Mucosa of gallbladder (tissue), 1 donor: ENCODE measurements at regions not wholly inside any gene's neighbourhood (a gene's known extent, or its start where the extent isn't known, plus 50 kb on each side); places are given as distances from the start of the nearest gene placed in this dataset.

Source experiments
- DNase-seq: peaks from one replicate; pipeline ENCODE4 v3.0.0-alpha.2; 2020; ENCODE audit warnings: low spot score
- donor health status: DM: no; HTN: no; CAD: no.

DNA sequence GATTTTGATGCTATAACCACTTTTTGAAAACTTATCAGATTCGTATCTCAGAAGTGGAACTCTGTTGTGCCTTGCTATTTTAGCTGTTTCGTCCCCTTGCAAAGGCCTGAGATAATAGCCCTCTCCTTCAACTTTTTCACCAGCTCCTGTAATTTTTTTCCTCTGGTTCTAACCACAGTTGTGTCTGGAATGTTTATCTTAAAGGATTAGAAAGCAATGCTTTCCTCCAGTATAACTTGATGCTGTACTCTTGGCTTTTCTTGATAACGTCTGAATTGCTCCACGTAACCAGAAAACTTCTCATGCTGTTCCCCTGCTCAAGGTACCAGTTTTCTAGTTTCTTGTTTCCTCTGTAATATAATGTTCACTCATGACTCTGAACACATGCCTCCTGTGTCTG is 209.4 kb downstream of the DTWD2 start:
- no peak for DNase-seq

DNA sequence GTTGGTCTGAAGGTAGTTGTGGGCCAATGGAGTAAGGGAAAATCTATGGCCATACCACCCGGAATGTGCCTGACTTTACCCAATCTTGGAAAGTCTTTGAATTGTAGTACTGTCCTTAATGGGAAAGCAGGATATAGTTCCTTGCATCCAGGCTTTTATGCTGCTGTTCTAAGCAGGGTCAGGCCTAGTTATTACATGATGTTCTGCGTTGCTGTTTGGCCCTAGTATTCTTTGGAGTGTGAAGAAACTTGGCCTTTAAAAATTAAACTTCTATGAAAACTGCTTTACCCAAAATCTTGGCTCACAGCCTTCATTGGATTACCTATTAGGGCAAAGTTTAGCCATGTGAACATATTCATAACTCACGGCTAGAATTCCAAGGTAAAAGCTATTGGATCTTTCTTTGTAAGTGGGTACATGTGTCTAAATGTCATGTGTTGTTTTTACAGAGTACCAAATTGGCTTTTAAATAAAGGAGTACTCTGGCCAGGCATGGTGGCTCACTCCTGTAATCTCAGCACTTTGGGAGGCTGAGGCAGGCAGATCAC is 211.1 kb downstream of the DTWD2 start:
- peak; percentile 27 for DNase-seq

DNA sequence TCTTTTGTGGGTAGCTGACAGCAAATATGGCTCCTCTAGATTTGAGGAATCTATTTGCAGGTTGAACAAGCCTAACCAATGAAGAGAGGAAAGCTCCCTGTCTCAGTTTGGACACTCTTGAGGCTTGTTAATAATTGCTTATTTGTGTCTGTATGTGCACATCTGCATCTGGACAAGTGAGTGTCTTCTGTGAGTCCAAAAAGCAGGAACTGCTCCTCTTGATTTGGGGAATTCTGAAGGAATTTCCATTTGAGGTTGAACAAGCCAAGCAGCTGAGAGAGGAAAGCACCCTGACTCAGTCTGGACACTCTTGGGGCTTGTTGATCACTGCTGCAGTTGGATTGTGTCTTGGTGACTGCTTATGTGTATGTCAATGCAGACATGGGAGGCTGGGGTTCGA is 211.6 kb downstream of the DTWD2 start:
- DNase-seq, result no peak

DNA sequence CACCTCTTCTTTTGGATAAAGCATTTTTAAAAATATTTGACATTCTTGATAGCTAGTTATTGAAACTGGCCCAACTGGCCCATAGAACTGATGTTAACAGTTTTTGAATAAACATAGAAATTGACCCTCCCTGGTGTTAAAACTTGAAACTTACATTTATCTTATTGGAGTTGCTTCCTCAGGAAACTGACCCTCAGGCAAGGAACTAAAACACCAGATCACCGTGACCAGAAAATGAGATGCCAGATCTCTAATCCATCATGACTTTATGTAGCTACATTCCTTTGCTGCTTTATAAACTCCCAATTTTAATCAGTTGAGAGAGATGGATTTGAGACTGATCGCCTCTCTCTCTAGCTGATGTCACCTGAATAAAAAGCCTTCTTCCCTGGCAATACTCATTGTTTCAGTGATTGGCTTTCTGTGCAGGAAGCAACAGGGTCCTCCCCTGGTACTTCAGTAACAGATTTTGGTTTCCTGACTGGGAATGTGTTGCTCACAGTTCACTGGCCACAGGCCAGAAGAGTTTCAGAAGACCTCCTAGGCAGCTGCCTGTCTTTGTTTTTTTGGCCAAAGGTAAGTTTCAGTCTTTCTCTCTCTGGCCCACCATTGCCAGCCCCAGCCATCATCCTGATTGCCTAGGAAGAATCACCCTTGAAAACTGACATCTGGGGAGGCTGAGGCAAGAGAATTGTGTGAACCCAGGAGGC is 212.4 kb downstream of the DTWD2 start:
- DNase-seq, result no peak

DNA sequence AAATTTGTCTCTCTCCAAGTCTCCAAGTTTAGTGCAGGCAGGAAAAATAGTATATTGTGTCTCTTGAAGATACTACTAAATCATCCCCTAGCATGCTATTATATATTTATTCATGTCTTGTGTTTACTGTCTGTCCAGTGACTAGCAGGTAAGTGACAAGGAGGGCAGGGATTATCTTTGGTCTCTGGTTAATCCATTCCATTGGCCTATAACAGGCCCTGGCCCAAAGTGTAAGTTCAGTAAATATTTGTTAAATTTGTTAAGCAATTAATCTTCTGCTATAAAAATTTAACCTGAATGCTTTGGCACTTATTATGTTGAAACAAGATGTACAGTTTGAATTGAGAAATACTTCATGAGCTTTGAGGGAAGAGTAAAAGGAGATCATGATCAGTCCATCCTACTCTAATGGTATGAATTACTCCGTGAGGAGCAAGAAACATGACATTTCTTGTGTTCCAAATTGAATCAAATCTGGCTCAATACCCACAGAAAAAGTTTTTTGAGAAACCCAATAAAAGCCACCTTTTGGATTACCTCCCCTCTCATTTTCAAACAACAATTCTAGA is 219.7 kb downstream of the DTWD2 start:
- DNase-seq, result no peak

DNA sequence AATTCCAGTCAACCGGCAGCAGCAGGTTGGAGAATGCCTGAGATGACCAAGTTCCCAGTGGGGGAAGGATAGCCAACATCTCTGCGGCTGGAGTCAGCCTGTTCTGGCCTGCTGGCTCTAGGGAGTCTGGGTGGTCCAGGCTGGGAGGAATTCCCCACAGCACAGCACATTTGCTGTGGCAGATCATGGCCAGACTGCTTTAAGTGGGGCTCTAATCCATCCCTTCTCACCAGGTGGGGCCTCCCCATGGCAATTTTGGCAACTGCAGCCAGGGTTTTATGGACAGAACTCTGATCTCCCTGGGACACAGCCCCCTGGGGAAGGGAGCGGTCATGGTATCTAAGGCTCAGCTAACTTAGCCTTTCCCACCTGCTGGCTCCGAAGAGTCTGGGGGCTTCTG is 226.1 kb downstream of the DTWD2 start:
- no peak for DNase-seq

DNA sequence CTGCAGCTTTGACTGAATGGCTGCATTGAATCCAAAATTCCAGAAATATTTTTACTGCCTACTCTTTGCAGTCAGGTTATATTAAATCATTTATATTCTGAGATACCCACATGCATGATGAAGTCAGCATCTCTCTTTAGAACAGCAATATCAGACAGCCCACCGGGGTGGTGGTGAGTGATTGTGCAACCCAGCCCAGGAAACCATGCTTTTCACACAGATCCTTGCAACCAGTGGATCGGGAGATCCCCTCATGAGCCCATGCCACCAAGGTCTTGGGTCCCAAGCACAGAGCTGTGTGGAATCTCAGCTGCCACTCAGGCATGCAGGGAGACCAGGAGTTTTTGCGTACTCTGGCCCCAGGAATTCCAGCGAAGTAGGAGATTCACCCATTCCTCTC is 226.5 kb downstream of the DTWD2 start:
- DNase-seq, result no peak

DNA sequence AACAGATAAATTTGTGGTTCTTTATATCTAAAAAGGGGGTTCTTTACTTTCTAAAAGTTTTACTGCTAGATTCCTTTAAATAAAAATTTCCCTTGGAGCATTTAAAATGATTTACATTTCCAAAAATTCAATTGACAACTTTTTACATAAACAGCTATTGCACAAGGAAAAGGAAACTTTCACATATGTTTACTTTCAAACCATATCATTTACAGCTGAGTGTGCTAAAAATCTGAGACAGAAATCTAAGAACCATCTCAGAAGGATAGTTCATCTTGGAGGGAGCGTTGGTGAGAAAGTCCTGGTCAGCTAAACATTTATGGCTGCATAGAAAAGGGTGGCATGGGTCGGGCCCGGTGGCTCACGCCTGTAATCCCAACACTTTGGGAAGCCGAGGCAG is 235.4 kb downstream of the DTWD2 start:
- no peak for DNase-seq

DNA sequence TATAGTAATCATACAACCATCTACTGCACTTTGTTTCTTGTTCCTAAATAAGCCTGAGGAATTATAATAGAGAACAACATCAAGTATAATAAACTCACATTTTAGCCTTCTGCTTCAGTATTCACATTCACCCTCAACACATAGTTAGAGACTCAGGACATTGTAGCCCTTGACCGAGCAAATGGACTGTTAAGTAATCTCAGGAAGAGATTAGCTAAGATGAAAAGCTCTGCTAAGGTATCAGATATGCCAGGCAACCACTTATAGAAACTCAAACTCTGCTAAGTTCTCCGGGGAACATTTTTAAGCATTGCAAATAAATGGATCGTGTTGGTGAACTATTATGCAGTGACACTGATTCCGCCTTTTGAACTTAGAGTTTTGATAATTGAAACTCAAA is 252.0 kb downstream of the DTWD2 start:
- no peak for DNase-seq

DNA sequence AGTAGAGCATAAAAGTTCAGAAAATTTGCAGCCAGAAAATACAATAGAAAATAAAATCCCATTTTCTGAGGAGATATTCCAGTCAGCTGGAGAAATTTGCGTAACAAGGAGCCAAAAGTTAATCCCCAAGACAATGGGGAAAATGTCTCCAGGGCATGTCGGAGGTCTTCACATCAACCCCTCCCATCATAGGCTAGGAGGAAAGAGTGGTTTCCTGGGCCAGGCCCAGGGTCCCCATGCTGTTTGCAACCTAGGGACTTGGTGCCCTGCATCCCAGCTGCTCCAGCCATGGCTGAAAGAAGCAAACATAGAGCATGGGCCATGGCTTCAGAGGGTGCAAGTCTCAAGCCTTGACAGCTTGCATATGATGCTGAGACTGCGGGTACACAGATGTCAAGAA is 255.0 kb downstream of the DTWD2 start:
- no peak for DNase-seq

DNA sequence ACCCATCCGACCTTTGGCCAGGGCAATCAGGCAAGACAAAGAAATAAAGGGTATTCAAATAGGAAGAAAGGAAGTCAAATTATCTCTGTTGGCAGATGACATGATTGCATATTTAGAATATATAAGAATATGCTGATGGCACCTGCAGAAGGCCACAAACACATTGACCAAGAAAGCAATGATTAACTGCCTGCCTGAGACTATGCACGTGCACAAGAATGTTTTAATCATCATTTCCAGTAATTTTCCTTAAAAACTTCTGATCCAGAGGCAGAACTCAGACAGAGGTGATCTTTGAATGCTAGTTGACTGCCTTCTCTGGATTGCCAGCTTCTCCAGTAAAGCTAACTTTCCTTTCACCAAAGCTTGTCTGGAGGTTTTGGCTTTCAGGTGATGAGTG is 260.2 kb downstream of the DTWD2 start:
- no peak for DNase-seq

DNA sequence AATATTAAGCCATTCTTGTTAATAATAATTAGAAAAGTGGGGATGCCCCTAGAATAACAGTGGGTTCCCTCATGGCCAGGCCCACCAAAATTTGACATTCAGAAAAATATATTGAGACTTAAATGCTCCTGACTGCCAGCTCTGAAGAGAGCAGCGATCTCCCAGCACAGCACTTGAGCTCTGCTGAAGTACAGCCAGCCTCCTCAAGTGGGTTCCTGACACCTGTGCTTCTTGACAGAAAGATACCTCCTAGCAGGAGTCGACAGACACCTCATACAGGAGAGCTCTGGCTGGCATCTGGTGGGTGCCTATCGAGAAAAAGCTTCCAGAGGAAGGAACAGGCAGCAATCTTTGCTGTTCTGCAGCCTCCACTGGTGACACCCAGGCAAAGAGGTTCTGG is 261.5 kb downstream of the DTWD2 start:
- DNase-seq, result no peak

DNA sequence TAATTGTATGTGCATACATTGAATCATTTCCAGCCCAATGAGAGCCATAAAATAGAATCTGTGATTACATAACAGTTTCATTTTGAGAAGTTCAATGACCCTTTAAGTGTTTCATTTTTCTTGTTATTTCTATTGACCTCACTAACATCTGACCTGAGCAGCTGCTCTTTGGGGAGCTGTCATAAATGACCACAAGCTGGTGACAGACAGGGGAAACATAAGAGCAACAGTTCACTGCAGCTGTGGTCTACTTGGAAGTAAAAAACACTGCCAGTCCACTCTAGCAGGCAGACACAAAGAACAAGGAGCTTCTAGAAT is 265.4 kb downstream of the DTWD2 start:
- DNase-seq, result no peak

DNA sequence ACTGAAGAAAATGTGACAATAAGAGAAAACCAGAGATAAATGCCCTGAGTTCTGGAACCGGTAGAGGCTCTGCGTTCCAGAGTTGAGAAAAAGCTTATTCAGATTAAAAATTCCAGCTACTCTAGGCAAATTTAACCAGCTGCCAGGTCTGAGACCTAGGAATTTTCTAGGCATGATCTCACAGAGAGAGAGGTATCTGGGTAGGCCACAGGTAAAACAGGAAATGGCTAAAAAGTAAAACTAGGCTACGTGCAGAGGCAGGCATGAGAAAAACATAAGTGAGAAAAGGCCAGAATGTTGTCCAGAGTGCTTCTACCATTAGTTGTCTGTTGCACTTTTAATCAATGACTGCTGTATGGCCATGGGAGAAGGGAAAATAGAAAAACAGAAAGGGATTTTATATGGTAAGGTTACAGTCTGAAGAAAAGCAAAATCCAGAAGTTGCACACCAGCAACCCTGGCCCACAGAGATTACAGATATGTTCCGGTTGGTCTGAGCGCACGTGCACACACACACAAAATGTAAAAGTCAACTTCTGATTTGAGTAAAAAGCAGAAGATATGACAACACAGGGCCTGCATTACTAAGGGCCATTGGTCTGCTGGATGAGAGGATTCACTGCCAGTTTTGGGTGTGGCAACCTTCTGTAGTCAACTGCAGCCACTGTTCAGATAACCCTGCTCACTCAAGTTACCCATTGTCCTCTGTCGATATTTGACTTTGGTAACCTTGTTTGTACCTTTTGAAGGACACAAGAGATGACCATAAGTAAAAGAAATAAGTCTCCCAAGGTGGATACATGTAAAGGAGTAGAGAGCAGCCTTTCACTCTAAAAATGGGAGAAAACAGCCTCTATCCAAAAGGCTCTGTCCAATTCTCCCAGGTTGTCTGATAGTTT is 266.0 kb downstream of the DTWD2 start:
- no peak for DNase-seq

DNA sequence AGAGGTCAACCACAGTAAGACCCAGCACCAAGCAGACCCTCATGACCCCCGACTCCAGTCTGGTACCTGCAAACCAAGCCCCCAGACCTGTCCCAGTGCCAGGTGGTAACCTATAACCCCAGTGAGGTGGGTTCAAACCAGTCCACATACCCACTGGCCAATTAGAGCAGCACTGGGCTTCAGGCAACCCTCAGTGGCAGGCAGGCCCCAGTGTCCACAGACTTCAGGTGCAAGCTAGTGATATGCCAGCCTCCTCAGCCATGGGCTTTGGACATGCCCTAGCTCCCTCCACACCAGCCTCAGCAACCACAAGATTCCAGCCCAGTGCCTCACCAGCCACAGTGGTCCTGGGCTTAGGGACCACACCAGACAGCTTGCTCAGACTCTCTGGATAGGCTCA is 276.6 kb downstream of the DTWD2 start:
- no peak for DNase-seq

DNA sequence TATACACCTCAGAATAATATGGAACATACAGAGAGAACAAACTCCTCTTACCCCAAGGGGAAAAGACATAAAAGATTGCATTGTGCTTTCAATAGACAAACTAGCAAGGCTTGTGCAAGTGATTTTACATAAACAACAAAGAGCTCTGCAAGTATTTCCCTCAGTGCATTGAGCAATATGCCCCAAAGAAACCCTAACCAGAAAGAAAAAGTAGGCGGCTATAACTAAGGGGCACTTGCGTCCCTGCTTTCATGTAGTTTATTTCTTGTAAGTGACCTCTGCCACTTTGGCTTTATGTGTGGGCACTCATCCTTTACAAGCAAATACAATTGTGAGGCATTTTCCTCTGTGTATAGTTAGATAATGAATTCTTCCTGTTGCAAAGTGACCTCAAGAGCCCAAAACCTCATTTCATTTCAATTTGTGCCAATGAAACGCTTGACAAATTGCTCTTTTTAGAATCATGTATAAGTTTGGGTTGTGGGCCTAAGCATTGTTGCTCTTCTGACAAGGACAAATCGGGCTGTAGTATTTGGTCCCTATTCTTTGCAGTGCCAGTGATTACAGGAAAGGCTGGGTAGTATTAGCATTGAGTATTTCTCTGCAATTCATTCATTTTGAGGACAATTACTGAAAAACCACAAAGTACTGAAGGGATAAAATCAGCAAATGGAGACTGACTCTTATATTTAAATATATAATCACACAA is 282.2 kb downstream of the DTWD2 start:
- DNase-seq, result no peak

DNA sequence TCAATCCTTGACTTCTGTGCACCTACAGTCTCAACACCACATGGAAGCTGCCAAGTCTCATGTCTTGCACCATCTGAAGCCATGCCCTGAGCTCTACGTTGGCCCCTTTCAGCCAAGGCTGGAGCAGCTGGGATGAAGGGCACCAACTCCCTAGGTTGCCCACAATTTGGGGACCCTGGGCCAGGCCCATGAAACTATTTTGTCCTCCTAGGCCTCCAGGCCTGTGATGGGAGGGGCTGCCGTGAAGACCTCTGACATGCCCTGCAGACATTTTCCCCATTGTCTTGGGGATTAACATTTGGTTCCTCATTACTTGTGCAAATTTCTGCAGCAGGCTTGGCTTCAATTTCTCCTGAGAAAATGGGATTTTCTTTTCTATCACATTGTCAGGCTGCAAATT is 285.1 kb downstream of the DTWD2 start:
- DNase-seq, result no peak

DNA sequence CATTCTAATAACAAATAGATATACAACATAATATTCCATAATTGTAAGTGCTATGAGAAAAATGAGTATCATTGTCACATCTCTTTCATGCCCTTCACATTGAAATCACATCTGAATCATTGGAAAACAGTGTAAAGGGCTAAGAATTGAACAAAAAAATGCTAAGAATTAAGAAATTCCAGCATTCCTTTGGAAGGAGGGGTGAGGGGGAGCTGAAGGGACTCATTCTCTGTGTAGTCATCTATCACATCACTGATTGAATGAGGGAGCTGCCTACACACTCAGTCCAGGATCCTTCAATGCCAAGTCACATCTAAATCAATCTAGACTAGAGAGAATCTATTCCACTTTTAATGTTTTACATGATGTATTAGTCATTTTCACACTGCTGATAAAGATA is 286.6 kb downstream of the DTWD2 start:
- DNase-seq, result no peak

DNA sequence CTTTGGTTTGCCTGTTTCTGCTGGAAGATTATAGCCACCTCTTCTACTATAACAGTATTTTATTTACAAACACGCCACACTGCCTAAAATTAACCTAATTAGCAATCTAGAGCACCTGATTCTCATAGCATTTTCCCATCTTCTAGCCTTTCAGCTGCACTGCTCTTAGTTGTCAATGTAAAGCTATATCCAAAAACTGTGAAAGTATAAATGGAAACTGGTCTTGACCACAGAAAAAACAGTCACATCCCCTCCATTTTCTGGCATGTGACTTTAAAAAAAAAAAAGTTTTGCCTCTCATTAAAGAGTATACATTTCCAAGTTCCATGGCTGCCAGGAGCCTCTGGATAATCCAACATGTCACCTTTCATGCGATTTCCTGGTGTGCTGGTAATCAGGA is 287.8 kb downstream of the DTWD2 start:
- DNase-seq, result no peak

DNA sequence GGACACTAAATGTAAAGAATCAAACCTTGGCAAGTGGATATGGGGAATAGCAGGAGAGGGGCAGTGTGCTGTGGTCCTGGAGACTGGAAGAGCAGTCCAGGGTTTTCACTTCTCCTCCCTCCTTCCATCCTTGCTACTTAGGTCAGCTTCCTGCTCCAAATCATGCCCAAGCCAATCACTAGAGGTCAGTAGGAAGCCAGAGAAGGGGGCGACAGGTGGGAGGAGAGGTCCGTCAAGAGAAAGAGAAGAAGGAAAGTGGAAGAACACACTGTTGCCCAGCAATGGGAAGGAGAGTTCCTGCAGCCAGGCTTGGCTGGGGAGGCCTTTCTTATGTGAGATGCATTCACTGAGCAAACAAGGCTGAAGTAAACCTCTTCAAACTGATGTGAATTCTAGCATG is 289.6 kb downstream of the DTWD2 start:
- DNase-seq, result no peak

DNA sequence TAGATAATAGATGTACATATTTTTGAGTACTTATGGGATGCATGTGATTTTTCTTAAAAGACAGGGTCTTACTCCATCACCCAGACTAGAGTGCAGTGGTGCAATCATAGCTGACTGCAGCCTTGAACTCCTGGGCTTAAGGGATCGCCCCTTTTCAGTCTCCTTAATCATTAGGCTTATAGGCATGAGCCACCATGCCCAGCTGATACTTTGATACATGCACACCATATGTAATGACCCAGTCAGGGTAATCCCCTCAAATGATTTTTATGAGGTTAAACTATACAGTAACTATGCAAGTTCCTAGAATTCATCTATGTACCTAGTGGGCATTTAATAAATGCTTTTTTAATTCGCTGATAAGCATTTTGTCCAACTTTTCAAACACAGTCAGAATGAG is 292.3 kb downstream of the DTWD2 start:
- DNase-seq, result no peak

DNA sequence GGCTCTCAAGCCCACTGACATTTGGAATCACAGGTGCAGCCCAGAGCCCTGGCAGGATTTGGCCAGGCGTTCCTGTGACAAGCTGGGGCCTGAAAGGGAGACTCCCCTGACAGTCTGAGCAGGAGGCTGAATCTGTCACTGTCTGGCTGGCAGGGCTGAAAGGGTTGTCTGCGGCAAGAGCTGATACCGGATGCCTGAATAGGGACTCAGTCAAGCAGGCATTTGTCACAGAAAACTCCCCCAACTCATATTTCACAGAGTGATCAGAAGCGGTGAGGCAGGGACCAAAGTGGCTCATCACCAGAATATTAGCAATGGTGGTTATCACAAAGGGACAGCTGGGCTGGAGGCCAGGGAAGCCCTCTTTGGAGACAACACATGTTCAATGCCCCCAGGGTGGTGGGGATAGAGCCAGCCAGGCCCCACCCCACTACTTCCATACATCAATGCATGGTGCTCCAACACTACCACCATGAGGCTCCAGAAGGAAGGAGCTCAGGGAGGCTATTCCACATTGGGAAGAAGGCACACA is 295.5 kb downstream of the DTWD2 start:
- no peak for DNase-seq
